ENCODE measurements at regions not wholly inside any gene's neighbourhood (a gene's known extent, or its start where the extent isn't known, plus 50 kb on each side); places are given as distances from the start of the nearest gene placed in this dataset.

DNA sequence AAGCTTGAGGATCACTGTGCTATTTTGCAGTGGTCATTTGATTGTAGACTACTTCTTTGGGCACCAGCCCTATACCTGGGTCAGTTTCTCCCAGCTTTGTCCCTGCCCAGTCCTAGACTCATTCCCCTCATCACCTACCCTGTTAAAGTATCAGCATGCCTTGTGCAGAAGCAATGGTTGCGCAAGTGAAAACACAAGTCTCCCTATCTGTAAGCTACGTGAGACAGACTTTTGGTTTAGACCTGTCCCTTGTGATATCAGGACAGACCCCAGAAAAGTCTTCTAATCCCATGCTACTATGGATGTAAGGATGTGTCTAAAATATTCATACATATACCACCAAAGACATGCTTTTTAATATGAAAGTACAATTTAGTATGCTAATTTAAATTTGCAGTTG is 88.8 kb upstream of the ATP2B1 start:
- TF ChIP-seq, protein P1, sequence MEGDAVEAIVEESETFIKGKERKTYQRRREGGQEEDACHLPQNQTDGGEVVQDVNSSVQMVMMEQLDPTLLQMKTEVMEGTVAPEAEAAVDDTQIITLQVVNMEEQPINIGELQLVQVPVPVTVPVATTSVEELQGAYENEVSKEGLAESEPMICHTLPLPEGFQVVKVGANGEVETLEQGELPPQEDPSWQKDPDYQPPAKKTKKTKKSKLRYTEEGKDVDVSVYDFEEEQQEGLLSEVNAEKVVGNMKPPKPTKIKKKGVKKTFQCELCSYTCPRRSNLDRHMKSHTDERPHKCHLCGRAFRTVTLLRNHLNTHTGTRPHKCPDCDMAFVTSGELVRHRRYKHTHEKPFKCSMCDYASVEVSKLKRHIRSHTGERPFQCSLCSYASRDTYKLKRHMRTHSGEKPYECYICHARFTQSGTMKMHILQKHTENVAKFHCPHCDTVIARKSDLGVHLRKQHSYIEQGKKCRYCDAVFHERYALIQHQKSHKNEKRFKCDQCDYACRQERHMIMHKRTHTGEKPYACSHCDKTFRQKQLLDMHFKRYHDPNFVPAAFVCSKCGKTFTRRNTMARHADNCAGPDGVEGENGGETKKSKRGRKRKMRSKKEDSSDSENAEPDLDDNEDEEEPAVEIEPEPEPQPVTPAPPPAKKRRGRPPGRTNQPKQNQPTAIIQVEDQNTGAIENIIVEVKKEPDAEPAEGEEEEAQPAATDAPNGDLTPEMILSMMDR (IDR thresholded peaks at IDR 0.05; ENCODE audit: low read depth, low read length, poor library complexity, severe bottlenecking): no peak
- TF ChIP-seq EZH2phosphoT487 (IDR thresholded peaks at IDR 0.05; ENCODE audit: borderline replicate concordance, low read length): no peak

DNA sequence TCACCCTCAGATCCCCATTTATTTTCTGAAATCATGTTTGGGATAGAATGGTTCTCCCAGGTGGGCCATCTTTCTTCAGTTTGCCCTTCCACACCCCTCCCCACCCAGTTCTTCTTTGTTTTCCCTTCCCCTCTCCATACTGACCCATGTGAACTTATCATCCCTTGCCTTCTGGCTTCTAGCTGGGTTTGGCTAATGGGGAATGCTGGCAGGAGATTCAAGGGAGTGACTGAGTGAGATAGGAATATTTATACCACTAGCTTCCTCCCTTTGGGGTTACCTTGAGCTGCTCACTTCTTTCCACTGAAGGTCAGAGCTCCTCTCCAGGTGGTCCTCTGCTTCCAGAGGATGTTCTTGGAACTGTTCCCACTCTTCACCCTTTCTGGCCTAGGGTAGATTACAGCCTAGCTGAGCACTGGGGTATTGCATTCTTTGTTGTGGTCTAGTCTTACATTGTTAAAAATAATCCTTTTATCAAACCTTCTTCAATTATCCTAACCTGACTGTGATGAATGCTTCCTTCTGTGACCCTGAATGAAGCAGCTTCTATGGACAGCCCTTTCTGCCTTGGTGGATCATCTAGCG is 88.3 kb upstream of the ATP2B1 start:
- Histone ChIP-seq H4K20me1 (ENCODE audit: control insufficient read depth, insufficient read depth, low read depth, low read length) (no peaks in the 10 kb centered on the region), H3K9me2 (replicated peaks; ENCODE audit: control insufficient read depth, low read length) (no peaks in the 10 kb centered on the region), H3K4me3 (ENCODE audit: low read length) (no peak overlapping the region), H3K9me3 (ENCODE audit: control insufficient read depth, insufficient read depth, low read length) (no peaks in the 10 kb centered on the region), H3K4me2 (ENCODE audit: low read length) (no peak overlapping the region), H3K27ac (ENCODE audit: low read depth, low read length) (no peak overlapping the region), H3K27me3 (ENCODE audit: control insufficient read depth, low read length) (no peaks in the 10 kb centered on the region), H3K4me1 (ENCODE audit: control insufficient read depth, low read length) (peaks cover 17% of the 10 kb centered on the region), H3K36me3 (ENCODE audit: control insufficient read depth, low read length) (no peaks in the 10 kb centered on the region), H3K79me2 (ENCODE audit: control insufficient read depth, low read length) (no peaks in the 10 kb centered on the region), H3F3A (ENCODE audit: control insufficient read depth, insufficient read depth) (no peaks in the 10 kb centered on the region)
- TF ChIP-seq, protein P1 (IDR thresholded peaks at IDR 0.05; ENCODE audit: low read depth, low read length, poor library complexity, severe bottlenecking): no peak
- TF ChIP-seq EZH2phosphoT487 (IDR thresholded peaks at IDR 0.05; ENCODE audit: borderline replicate concordance, low read length): no peak

More for the DNA sequence above, 88.8 kb upstream of the ATP2B1 start:
- Histone ChIP-seq H3K9me2 (replicated peaks; ENCODE audit: control insufficient read depth, low read length) (no peaks in the 10 kb centered on the region), H3K4me1 (ENCODE audit: control insufficient read depth, low read length) (peaks cover 13% of the 10 kb centered on the region), H3K27ac (ENCODE audit: low read depth, low read length) (no peak overlapping the region), H3F3A (ENCODE audit: control insufficient read depth, insufficient read depth) (no peaks in the 10 kb centered on the region), H3K9me3 (ENCODE audit: control insufficient read depth, insufficient read depth, low read length) (no peaks in the 10 kb centered on the region), H3K36me3 (ENCODE audit: control insufficient read depth, low read length) (no peaks in the 10 kb centered on the region), H4K20me1 (ENCODE audit: control insufficient read depth, insufficient read depth, low read depth, low read length) (no peaks in the 10 kb centered on the region), H3K4me3 (ENCODE audit: low read length) (no peak overlapping the region), H3K79me2 (ENCODE audit: control insufficient read depth, low read length) (no peaks in the 10 kb centered on the region), H3K4me2 (ENCODE audit: low read length) (no peak overlapping the region), H3K27me3 (ENCODE audit: control insufficient read depth, low read length) (no peaks in the 10 kb centered on the region)

DNA sequence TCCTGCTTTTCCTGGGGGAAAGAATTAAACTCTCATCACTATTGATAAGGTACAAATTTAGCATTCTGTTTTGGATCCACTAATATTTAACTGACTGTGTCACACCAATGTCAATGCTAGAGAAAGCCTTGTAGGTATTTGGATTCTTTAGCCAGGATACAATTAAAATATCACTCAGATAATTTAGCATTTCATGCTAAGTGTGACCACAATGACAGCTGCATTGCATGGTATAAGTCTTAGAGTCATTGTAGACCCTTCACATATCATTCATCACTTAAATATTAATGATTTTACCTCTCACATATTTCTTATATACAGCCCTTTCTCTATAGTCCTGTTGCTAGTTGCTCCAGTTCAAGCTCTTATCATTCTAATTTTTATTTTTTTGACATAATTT is 85.3 kb upstream of the ATP2B1 start:
- TF ChIP-seq, protein P1 (IDR thresholded peaks at IDR 0.05; ENCODE audit: low read depth, low read length, poor library complexity, severe bottlenecking): no peak
- TF ChIP-seq EZH2phosphoT487 (IDR thresholded peaks at IDR 0.05; ENCODE audit: borderline replicate concordance, low read length): no peak
- H3K27me3 ChIP-seq (ENCODE audit: control insufficient read depth, low read length): no peaks in the 10 kb centered on the region
- no peak overlapping the region for H3K27ac ChIP-seq (ENCODE audit: low read depth, low read length)
- H3K4me2 ChIP-seq (ENCODE audit: low read length): no peak overlapping the region
- no peaks in the 10 kb centered on the region for H3K36me3 ChIP-seq (ENCODE audit: control insufficient read depth, low read length)
- H3K4me3 ChIP-seq (ENCODE audit: low read length): no peak overlapping the region
- peaks cover 24% of the 10 kb centered on the region for H3K4me1 ChIP-seq (ENCODE audit: control insufficient read depth, low read length)
- no peaks in the 10 kb centered on the region for H3K79me2 ChIP-seq (ENCODE audit: control insufficient read depth, low read length)
- no peaks in the 10 kb centered on the region for H4K20me1 ChIP-seq (ENCODE audit: control insufficient read depth, insufficient read depth, low read depth, low read length)
- no peaks in the 10 kb centered on the region for H3K9me2 ChIP-seq (replicated peaks; ENCODE audit: control insufficient read depth, low read length)
- H3K9me3 ChIP-seq (ENCODE audit: control insufficient read depth, insufficient read depth, low read length): no peaks in the 10 kb centered on the region; the same call in 1 of the 2 replicates
- peaks cover 3% of the 10 kb centered on the region; the same call in 1 of the 2 replicates for H3F3A ChIP-seq (ENCODE audit: control insufficient read depth, insufficient read depth)
